ENCODE measurements at regions not wholly inside any gene's neighbourhood (a gene's known extent, or its start where the extent isn't known, plus 50 kb on each side); places are given as distances from the start of the nearest gene placed in this dataset.

- TF ChIP-seq POLR2A (IDR thresholded peaks at IDR 0.05; ENCODE audit: extremely low read depth, insufficient read length), result no peak
- TF ChIP-seq CTCF (IDR thresholded peaks at IDR 0.05; ENCODE audit: low read depth, low read length), result no peak
- TF ChIP-seq MAX (IDR thresholded peaks at IDR 0.05; ENCODE audit: low read depth, low read length), result no peak
Measured at GRCh38 chr10:36038316-36038955, 396.3 kb upstream of the FZD8 start.
